Activated CD4-positive, alpha-beta T cell treated with anti-CD3 and anti-CD28 coated beads for 36 hours (primary cell): ENCODE measurements at regions not wholly inside any gene's neighbourhood (a gene's known extent, or its start where the extent isn't known, plus 50 kb on each side); places are given as distances from the start of the nearest gene placed in this dataset.

Experiments
- ATAC-seq: fragments of 200-7000 bp; cut with Tn5 transposase; one replicate; pipeline ENCODE4 v1.10.0; 2021; ENCODE audit warnings: mild to moderate bottlenecking, moderate library complexity
- CTCF ChIA-PET: fragments of 350-600 bp; sonication (Branson Sonifier 250); formaldehyde crosslinking; loops from one replicate; lab custom pipeline; 2021; ENCODE audit warnings: antibody characterized with exemption; lab: Charles Lee
- POLR2A ChIA-PET: fragments of 350-600 bp; sonication (Branson Sonifier 250); formaldehyde crosslinking; loops from one replicate; lab custom pipeline; 2021; ENCODE audit warnings: antibody characterized with exemption, inconsistent platforms; lab: Charles Lee
- DNase-seq: peaks from one replicate; pipeline ENCODE4 v3.0.0-alpha.2; 2020
- H3K27ac Mint-ChIP-seq: one replicate; pipeline ENCODE4 v1.8.0; 2021; ENCODE audit warnings: mixed read lengths
- H3K27me3 Mint-ChIP-seq: one replicate; pipeline ENCODE4 v1.8.0; 2021; ENCODE audit warnings: mixed read lengths
- H3K36me3 Mint-ChIP-seq: one replicate; pipeline ENCODE4 v1.8.0; 2021; ENCODE audit warnings: low read depth, mixed read lengths
- H3K4me1 Mint-ChIP-seq: one replicate; pipeline ENCODE4 v1.8.0; 2021; ENCODE audit warnings: mixed read lengths
- H3K4me3 Mint-ChIP-seq: one replicate; pipeline ENCODE4 v1.8.0; 2021; ENCODE audit warnings: mild to moderate bottlenecking, moderate library complexity, mixed read lengths
- H3K9me3 Mint-ChIP-seq: one replicate; pipeline ENCODE4 v1.8.0; 2021; ENCODE audit warnings: low read depth, mixed read lengths
- intact Hi-C, 2 experiments: fragments of 100-400 bp; cut with DNase I in 1 of 2; cut with micrococcal nuclease in 1 of 2; formaldehyde crosslinking; loops; one replicate each; pipeline versions ENCODE4 v1.14.2 to v1.15.1; 2022 to 2024; cut with DNase I, micrococcal nuclease

GRCh38 chr14:101411151-101411550 is 150.1 kb upstream of the DIO3 start:
- H3K36me3 Mint-ChIP-seq: no peaks in the 10 kb centered on the region
- ATAC-seq: no peak
- intact Hi-C loops: no loop called here
- H3K9me3 Mint-ChIP-seq: no peaks in the 10 kb centered on the region
- H3K27me3 Mint-ChIP-seq: peaks cover 24% of the 10 kb centered on the region
- H3K27ac Mint-ChIP-seq: no peak overlapping the region
- DNase-seq: no peak
- POLR2A ChIA-PET: no interaction called here
- no peaks in the 10 kb centered on the region for H3K4me1 Mint-ChIP-seq
- H3K4me3 Mint-ChIP-seq: no peak overlapping the region
- CTCF ChIA-PET: no interaction called here

- intact Hi-C loops: no loop called here
- peaks cover 30% of the 10 kb centered on the region for H3K27me3 Mint-ChIP-seq
- POLR2A ChIA-PET: no interaction called here
Measured at GRCh38 chr14:101411779-101412178, 149.5 kb upstream of the DIO3 start.

GRCh38 chr14:101412739-101413138 is 148.6 kb upstream of the DIO3 start:
- Mint-ChIP-seq H3K27me3 (peaks cover 29% of the 10 kb centered on the region), H3K4me1 (no peaks in the 10 kb centered on the region), H3K4me3 (no peak overlapping the region), H3K27ac (no peak overlapping the region), H3K9me3 (no peaks in the 10 kb centered on the region), H3K36me3 (no peaks in the 10 kb centered on the region)
- DNase-seq: no peak
- intact Hi-C loops: no loop called here
- POLR2A ChIA-PET: no interaction called here
- no peak for ATAC-seq
- CTCF ChIA-PET: no interaction called here

More at GRCh38 chr14:101411779-101412178, 149.5 kb upstream of the DIO3 start:
- no peak overlapping the region for H3K4me3 Mint-ChIP-seq
- no peak overlapping the region for H3K27ac Mint-ChIP-seq
- H3K36me3 Mint-ChIP-seq: no peaks in the 10 kb centered on the region
- H3K9me3 Mint-ChIP-seq: no peaks in the 10 kb centered on the region
- CTCF ChIA-PET: no interaction called here
- ATAC-seq (no peak), DNase-seq (no peak)
- no peaks in the 10 kb centered on the region for H3K4me1 Mint-ChIP-seq

- no peak for ATAC-seq
- Mint-ChIP-seq H3K36me3 (no peaks in the 10 kb centered on the region), H3K4me1 (peaks cover 3% of the 10 kb centered on the region), H3K27me3 (peaks cover 36% of the 10 kb centered on the region), H3K27ac (no peak overlapping the region), H3K9me3 (no peaks in the 10 kb centered on the region), H3K4me3 (no peak overlapping the region)
- DNase-seq: no peak
- CTCF ChIA-PET: no interaction called here
- POLR2A ChIA-PET: no interaction called here
- intact Hi-C loops: no loop called here
Measured at GRCh38 chr14:101417434-101417833, 143.9 kb upstream of the DIO3 start.

- Mint-ChIP-seq H3K9me3 (no peaks in the 10 kb centered on the region), H3K4me1 (peaks cover 3% of the 10 kb centered on the region), H3K27me3 (peaks cover 32% of the 10 kb centered on the region), H3K36me3 (no peaks in the 10 kb centered on the region), H3K4me3 (no peak overlapping the region), H3K27ac (no peak overlapping the region)
- CTCF ChIA-PET: no interaction called here
- POLR2A ChIA-PET: no interaction called here
- ATAC-seq: no peak
- no peak for DNase-seq
- intact Hi-C loops: no loop called here
Measured at GRCh38 chr14:101418601-101419000, 142.7 kb upstream of the DIO3 start.

GRCh38 chr14:101426466-101426865 is 134.8 kb upstream of the DIO3 start:
- no peaks in the 10 kb centered on the region for H3K4me1 Mint-ChIP-seq
- intact Hi-C loops: no loop called here
- no peak for DNase-seq
- H3K4me3 Mint-ChIP-seq: no peak overlapping the region
- peaks cover 53% of the 10 kb centered on the region for H3K27me3 Mint-ChIP-seq
- H3K9me3 Mint-ChIP-seq: peaks cover 11% of the 10 kb centered on the region
- H3K36me3 Mint-ChIP-seq: no peaks in the 10 kb centered on the region
- ChIA-PET POLR2A (no interaction called here), CTCF (no interaction called here)
- ATAC-seq: no peak
- no peak overlapping the region for H3K27ac Mint-ChIP-seq

- ChIA-PET POLR2A (no interaction called here), CTCF (no interaction called here)
- H3K27me3 Mint-ChIP-seq: peaks cover 55% of the 10 kb centered on the region
Measured at GRCh38 chr14:101428409-101428808, 132.9 kb upstream of the DIO3 start.

GRCh38 chr14:101435546-101435945 is 125.7 kb upstream of the DIO3 start:
- ChIA-PET CTCF (no interaction called here), POLR2A (no interaction called here)
- H3K27ac Mint-ChIP-seq: no peak overlapping the region
- H3K36me3 Mint-ChIP-seq: no peaks in the 10 kb centered on the region
- no peak for ATAC-seq
- intact Hi-C loops: no loop called here
- H3K27me3 Mint-ChIP-seq: peaks cover 43% of the 10 kb centered on the region
- no peaks in the 10 kb centered on the region for H3K9me3 Mint-ChIP-seq
- DNase-seq: no peak
- H3K4me1 Mint-ChIP-seq: no peaks in the 10 kb centered on the region
- no peak overlapping the region for H3K4me3 Mint-ChIP-seq

More at GRCh38 chr14:101428409-101428808, 132.9 kb upstream of the DIO3 start:
- H3K9me3 Mint-ChIP-seq: peaks cover 11% of the 10 kb centered on the region
- DNase-seq (no peak), ATAC-seq (no peak)
- intact Hi-C loops: no loop called here
- no peaks in the 10 kb centered on the region for H3K4me1 Mint-ChIP-seq
- H3K4me3 Mint-ChIP-seq: no peak overlapping the region
- H3K36me3 Mint-ChIP-seq: no peaks in the 10 kb centered on the region
- H3K27ac Mint-ChIP-seq: no peak overlapping the region

- Mint-ChIP-seq H3K27me3 (peaks cover 50% of the 10 kb centered on the region), H3K4me1 (peaks cover 23% of the 10 kb centered on the region), H3K27ac (no peak overlapping the region), H3K4me3 (no peak overlapping the region), H3K9me3 (no peaks in the 10 kb centered on the region), H3K36me3 (no peaks in the 10 kb centered on the region)
- ATAC-seq: no peak
- CTCF ChIA-PET: no interaction called here
- POLR2A ChIA-PET: no interaction called here
- intact Hi-C loops: no loop called here
- DNase-seq: no peak
Measured at GRCh38 chr14:101439023-101439422, 122.3 kb upstream of the DIO3 start.

- Mint-ChIP-seq H3K27me3 (peaks cover 56% of the 10 kb centered on the region), H3K27ac (no peak overlapping the region), H3K36me3 (no peaks in the 10 kb centered on the region), H3K4me3 (no peak overlapping the region), H3K4me1 (peaks cover 25% of the 10 kb centered on the region), H3K9me3 (no peaks in the 10 kb centered on the region)
- ChIA-PET CTCF (no interaction called here), POLR2A (interaction anchor here (0.6 kb wide), 1 partner anchor 1032 kb away, joined by 4 read pairs; no protein-coding TSS in a partner anchor)
- intact Hi-C loops: no loop called here
- DNase-seq (no peak), ATAC-seq (no peak)
Measured at GRCh38 chr14:101440496-101440895, 120.8 kb upstream of the DIO3 start.

GRCh38 chr14:101441710-101442109 is 119.6 kb upstream of the DIO3 start:
- ATAC-seq (no peak), DNase-seq (no peak)
- Mint-ChIP-seq H3K4me1 (peaks cover 25% of the 10 kb centered on the region), H3K9me3 (no peaks in the 10 kb centered on the region), H3K27me3 (peaks cover 56% of the 10 kb centered on the region), H3K27ac (no peak overlapping the region), H3K36me3 (no peaks in the 10 kb centered on the region), H3K4me3 (no peak overlapping the region)
- ChIA-PET POLR2A (no interaction called here), CTCF (no interaction called here)
- intact Hi-C loops: no loop called here

GRCh38 chr14:101442451-101442850 is 118.8 kb upstream of the DIO3 start:
- intact Hi-C loops: no loop called here
- Mint-ChIP-seq H3K9me3 (no peaks in the 10 kb centered on the region), H3K27ac (no peak overlapping the region), H3K36me3 (no peaks in the 10 kb centered on the region), H3K4me1 (peaks cover 25% of the 10 kb centered on the region), H3K27me3 (peaks cover 56% of the 10 kb centered on the region), H3K4me3 (no peak overlapping the region)
- DNase-seq (peak; percentile 76), ATAC-seq (peak; percentile 83)
- CTCF ChIA-PET: no interaction called here
- POLR2A ChIA-PET: no interaction called here

GRCh38 chr14:101444116-101444515 is 117.2 kb upstream of the DIO3 start:
- ChIA-PET POLR2A (no interaction called here), CTCF (no interaction called here)
- Mint-ChIP-seq H3K36me3 (no peaks in the 10 kb centered on the region), H3K27ac (no peak overlapping the region), H3K4me3 (no peak overlapping the region), H3K27me3 (peaks cover 60% of the 10 kb centered on the region), H3K4me1 (peaks cover 25% of the 10 kb centered on the region), H3K9me3 (no peaks in the 10 kb centered on the region)
- no peak for DNase-seq
- ATAC-seq: no peak
- intact Hi-C loops: no loop called here
